IMR-90 (cell line): ENCODE measurements at regions not wholly inside any gene's neighbourhood (a gene's known extent, or its start where the extent isn't known, plus 50 kb on each side); places are given as distances from the start of the nearest gene placed in this dataset.

Source experiments
- CHD1 ChIP-seq: IDR thresholded peaks from 2 replicates; pipeline ENCODE4 v1.6.1; 2012; ENCODE audit warnings: low read depth, low read length, improper control_type of control experiment
- CTCF ChIP-seq: conservative IDR thresholded peaks from 2 replicates; pipeline ENCODE4 v1.5.1; 2012; ENCODE audit warnings: mild to moderate bottlenecking, low read depth, low read length, improper control_type of control experiment
- FOS ChIP-seq: fragments of 150-350 bp; IDR thresholded peaks from 2 replicates; pipeline ENCODE4 v1.6.1; 2016; ENCODE audit warnings: low read depth, low read length
- MAFK ChIP-seq: IDR thresholded peaks from 2 replicates; pipeline ENCODE4 v1.6.1; 2012; ENCODE audit warnings: low read depth, low read length, improper control_type of control experiment
- NFE2L2 ChIP-seq: fragments of 150-350 bp; IDR thresholded peaks from 2 replicates; pipeline ENCODE4 v1.6.1; 2016; ENCODE audit warnings: low read depth, mild to moderate bottlenecking, low read length
- POLR2A ChIP-seq: IDR thresholded peaks from 2 replicates; pipeline ENCODE4 v1.6.1; 2012; ENCODE audit warnings: mild to moderate bottlenecking, low read depth, low read length
- RAD21 ChIP-seq: IDR thresholded peaks from 2 replicates; pipeline ENCODE4 v1.6.1; 2012; ENCODE audit warnings: low read length, improper control_type of control experiment
- RCOR1 ChIP-seq: IDR thresholded peaks from 2 replicates; pipeline ENCODE4 v1.6.1; 2012; ENCODE audit warnings: mild to moderate bottlenecking, low read length, improper control_type of control experiment; ENCODE audit not compliant: insufficient replicate concordance
- TF ChIP-seq, protein P1 (sequence below): fragments of 150-350 bp; IDR thresholded peaks from 2 replicates; pipeline ENCODE4 v1.6.1; 2017; ENCODE audit warnings: mild to moderate bottlenecking, antibody characterized with exemption, low read length, low read depth

DNA sequence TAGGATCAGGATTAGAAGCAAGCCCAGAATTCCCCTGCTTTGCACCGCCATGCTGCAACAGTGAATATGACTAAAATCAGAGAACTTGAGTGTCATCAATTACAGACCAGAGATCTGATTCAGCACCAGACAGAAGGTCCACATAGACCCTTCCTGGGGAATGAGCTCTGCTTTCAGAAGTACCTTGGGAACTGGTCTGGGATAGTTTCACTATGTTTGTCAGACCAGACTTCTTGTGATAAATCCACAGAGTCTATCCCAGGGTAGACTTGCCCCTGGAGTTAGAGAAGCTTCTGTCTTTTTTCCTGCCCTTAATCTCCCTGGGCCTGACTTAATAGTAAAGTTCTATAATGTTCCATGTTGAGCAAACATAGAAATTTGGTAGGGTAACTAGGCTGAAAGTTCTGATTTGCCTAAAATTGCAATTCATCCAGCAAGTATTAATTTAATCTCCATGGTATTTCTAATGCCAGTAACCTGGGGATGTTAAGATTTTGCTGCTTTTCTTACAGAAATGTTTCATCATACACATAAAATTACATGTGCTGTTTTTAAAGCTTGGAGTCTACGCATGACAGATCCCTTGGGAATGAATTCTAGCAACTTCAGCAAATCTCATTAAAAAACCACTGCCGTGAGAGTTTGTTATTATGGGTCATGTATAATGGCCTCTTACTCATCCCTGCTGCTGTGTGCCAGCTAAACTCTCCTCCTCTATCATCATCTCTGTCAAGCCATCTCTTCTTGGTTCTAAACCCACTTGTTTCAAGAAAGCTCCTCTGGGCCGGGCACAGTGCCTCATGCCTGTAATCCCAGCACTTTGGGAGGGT, 61.3 kb upstream of the METAP2 start:
- TF ChIP-seq POLR2A, result no peak
- no peak for TF ChIP-seq CTCF
- peak; percentile 80 for TF ChIP-seq FOS
- TF ChIP-seq RCOR1, result no peak
- peak; percentile 97 for TF ChIP-seq MAFK
- TF ChIP-seq CHD1, result no peak
- TF ChIP-seq RAD21, result no peak
- TF ChIP-seq, protein P1, sequence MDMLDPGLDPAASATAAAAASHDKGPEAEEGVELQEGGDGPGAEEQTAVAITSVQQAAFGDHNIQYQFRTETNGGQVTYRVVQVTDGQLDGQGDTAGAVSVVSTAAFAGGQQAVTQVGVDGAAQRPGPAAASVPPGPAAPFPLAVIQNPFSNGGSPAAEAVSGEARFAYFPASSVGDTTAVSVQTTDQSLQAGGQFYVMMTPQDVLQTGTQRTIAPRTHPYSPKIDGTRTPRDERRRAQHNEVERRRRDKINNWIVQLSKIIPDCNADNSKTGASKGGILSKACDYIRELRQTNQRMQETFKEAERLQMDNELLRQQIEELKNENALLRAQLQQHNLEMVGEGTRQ, result no peak
- no peak for TF ChIP-seq NFE2L2
